ENCODE measurements at regions not wholly inside any gene's neighbourhood (a gene's known extent, or its start where the extent isn't known, plus 50 kb on each side); places are given as distances from the start of the nearest gene placed in this dataset.

- Histone ChIP-seq H3K9me3 (ENCODE audit: control insufficient read depth in 2 of 2, low read length in 2 of 2) (no peaks in the 10 kb centered on the region), H3K36me3 (ENCODE audit: control insufficient read depth in 2 of 2, insufficient read depth in 2 of 2, low read length in 2 of 2) (no peaks in the 10 kb centered on the region), H3K4me1 (ENCODE audit: control insufficient read depth in 2 of 2, insufficient read depth in 2 of 2, low read length in 2 of 2) (peaks cover 8 to 9% of the 10 kb centered on the region in 2 donors), H3K9ac (ENCODE audit: low read depth in 1 of 2, low read length in 2 of 2) (no peak overlapping the region), H3K27me3 (ENCODE audit: control insufficient read depth in 2 of 2, insufficient read depth in 2 of 2, low read length in 2 of 2) (no peaks in the 10 kb centered on the region), H3K4me3 (ENCODE audit: low read length in 2 of 2) (no peak overlapping the region), H3K27ac (ENCODE audit: low read depth in 2 of 2, low read length in 2 of 2) (no peak overlapping the region)
Measured at GRCh38 chr4:56085275-56085674, 136.5 kb downstream of the CEP135 start.

DNA sequence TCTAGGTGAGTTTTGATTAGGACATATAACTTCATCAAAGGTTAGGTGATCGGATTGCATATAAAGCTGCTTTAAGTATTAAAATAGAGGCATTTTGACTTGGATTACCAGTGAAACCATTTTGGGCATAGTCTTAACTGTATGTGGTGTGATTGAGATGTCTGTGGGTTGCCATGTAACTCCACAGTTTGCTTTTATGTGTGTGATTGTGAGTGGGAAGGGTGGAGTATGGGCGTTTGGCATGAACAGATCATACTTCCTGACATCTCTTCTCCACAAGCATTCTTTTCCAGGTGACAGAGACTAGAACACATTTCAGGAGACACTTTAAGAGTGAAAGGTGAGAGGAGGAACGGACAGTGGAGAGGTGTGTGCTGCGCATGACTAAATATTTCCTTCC lies 136.1 kb downstream of the CEP135 start:
- Histone ChIP-seq H3K27me3 (ENCODE audit: control insufficient read depth in 2 of 2, insufficient read depth in 2 of 2, low read length in 2 of 2) (no peaks in the 10 kb centered on the region), H3K27ac (ENCODE audit: low read depth in 2 of 2, low read length in 2 of 2) (no peak overlapping the region), H3K4me3 (ENCODE audit: low read length in 2 of 2) (no peak overlapping the region), H3K4me1 (ENCODE audit: control insufficient read depth in 2 of 2, insufficient read depth in 2 of 2, low read length in 2 of 2) (peaks cover 8 to 9% of the 10 kb centered on the region in 2 donors), H3K9ac (ENCODE audit: low read depth in 1 of 2, low read length in 2 of 2) (no peak overlapping the region), H3K9me3 (ENCODE audit: control insufficient read depth in 2 of 2, low read length in 2 of 2) (no peaks in the 10 kb centered on the region), H3K36me3 (ENCODE audit: control insufficient read depth in 2 of 2, insufficient read depth in 2 of 2, low read length in 2 of 2) (no peaks in the 10 kb centered on the region)

Data from mucosa of rectum (tissue), 2 donors.